ENCODE measurements at regions not wholly inside any gene's neighbourhood (a gene's known extent, or its start where the extent isn't known, plus 50 kb on each side); places are given as distances from the start of the nearest gene placed in this dataset.

DNA sequence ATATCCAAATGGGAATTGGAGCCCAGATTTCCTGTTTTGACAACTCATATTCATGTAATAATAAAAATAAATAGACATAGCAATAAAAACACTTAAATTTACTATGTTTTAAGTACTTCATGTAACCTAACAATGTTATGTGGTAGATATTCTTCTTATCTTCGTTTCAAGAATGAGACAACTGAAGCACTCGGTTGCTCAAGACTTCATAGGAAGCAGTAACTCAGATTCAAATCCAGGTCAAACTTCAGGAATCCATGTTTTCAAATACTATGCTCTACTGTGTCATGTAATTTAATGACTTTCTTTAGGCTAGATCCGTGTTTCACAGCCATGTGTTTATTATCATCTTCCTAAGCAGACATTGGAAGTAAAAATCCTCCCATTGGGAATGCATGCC is 492.2 kb downstream of the CNTN3 start:
- Histone ChIP-seq H3K9me3 (ENCODE audit: control insufficient read depth, low read length) (no peaks in the 10 kb centered on the region), H3K36me3 (ENCODE audit: control insufficient read depth, insufficient read depth, low read length) (no peaks in the 10 kb centered on the region), H3K4me1 (ENCODE audit: control insufficient read depth, insufficient read depth, low read length, poor library complexity, severe bottlenecking) (no peaks in the 10 kb centered on the region), H3K27ac (ENCODE audit: low read depth, low read length, severe bottlenecking) (no peak overlapping the region), H3K4me3 (ENCODE audit: extremely low read depth, insufficient read depth, low read length, poor library complexity, severe bottlenecking) (no peak overlapping the region)
- 85% methylated on average over 3 of the region's 3 CpGs; no CpG with 5 or more reads in 1 of the 2 experiments for WGBS, 2 experiments (ENCODE audit: insufficient coverage in 2 of 2)

DNA sequence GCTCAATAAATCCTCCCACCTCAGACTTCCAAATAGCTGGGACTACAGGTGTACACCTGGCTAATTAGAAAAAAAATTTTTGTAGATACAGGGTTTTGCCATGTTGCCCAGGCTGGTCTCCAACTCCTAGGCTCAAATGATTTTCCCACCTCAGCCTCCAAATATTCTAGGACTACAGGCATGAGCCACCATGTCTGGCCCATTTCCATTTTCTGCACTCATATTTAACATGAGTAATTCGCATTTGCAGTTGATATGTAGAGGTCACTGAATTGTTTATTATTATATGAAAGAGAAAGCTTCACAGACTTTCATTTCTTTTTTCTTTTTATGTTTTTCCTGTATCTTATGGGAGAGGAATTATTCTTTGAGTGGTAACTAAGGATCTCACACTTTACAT is 492.7 kb downstream of the CNTN3 start:
- Histone ChIP-seq H3K4me1 (ENCODE audit: control insufficient read depth, insufficient read depth, low read length, poor library complexity, severe bottlenecking) (no peaks in the 10 kb centered on the region), H3K4me3 (ENCODE audit: extremely low read depth, insufficient read depth, low read length, poor library complexity, severe bottlenecking) (no peak overlapping the region), H3K27ac (ENCODE audit: low read depth, low read length, severe bottlenecking) (no peak overlapping the region), H3K9me3 (ENCODE audit: control insufficient read depth, low read length) (no peaks in the 10 kb centered on the region), H3K36me3 (ENCODE audit: control insufficient read depth, insufficient read depth, low read length) (no peaks in the 10 kb centered on the region)
- WGBS, 2 experiments (ENCODE audit: insufficient coverage in 2 of 2): no CpG with 5 or more reads among the region's 1 CpG

DNA sequence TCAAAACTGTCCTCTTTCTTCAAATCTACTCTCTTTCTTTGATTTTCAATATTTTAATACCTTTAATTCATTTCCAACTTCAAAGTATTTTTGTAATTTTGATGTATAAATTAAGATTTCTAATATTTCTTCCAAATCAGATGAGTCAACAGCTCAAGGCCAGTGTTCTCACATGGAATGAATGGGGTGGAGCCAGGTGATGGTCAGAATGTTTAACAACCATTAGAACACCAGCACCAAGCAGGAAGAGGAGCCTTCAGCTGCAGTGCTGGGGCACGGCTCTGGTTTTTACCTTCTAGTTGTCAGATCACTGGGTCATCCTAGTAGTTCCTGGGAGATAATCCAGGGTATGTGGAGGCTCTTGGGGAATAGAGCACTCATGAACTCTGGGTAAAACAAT is 494.5 kb upstream of the PDZRN3 start:
- Histone ChIP-seq H3K9me3 (ENCODE audit: control insufficient read depth, low read length) (no peaks in the 10 kb centered on the region), H3K36me3 (ENCODE audit: control insufficient read depth, insufficient read depth, low read length) (no peaks in the 10 kb centered on the region)
- WGBS, 2 experiments (ENCODE audit: insufficient coverage in 2 of 2): no CpG with 5 or more reads among the region's 1 CpG

DNA sequence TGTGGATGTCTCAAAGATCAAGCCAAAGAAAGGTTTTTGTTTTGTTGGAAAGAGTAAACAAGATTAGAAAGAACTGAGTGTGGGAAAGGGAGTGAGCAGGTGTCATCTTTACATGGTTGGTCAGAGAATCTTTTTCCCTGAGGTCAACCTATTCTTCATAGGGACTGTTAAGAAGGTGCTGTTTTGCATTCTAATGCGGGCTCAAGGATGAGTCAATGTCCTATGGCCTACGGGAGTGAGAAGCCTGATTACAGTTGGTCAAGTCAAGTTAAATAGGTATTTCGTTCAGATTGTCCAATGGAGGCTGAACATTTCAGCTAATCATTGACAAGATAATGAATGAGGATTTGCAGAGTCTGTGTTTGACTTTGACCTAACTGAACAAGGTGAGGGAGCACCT is 491.2 kb upstream of the PDZRN3 start:
- Histone ChIP-seq H3K9me3 (ENCODE audit: control insufficient read depth, low read length) (no peaks in the 10 kb centered on the region), H3K27ac (ENCODE audit: low read depth, low read length, severe bottlenecking) (no peak overlapping the region), H3K4me3 (ENCODE audit: extremely low read depth, insufficient read depth, low read length, poor library complexity, severe bottlenecking) (no peak overlapping the region), H3K36me3 (ENCODE audit: control insufficient read depth, insufficient read depth, low read length) (no peaks in the 10 kb centered on the region), H3K4me1 (ENCODE audit: control insufficient read depth, insufficient read depth, low read length, poor library complexity, severe bottlenecking) (no peaks in the 10 kb centered on the region)
- WGBS, 2 experiments (ENCODE audit: insufficient coverage in 2 of 2): 76 to 78% methylated on average over 3 of the region's 3 CpGs

More for the DNA sequence above, 494.5 kb upstream of the PDZRN3 start:
- no peak overlapping the region for H3K27ac ChIP-seq (ENCODE audit: low read depth, low read length, severe bottlenecking)
- H3K4me1 ChIP-seq (ENCODE audit: control insufficient read depth, insufficient read depth, low read length, poor library complexity, severe bottlenecking): no peaks in the 10 kb centered on the region
- H3K4me3 ChIP-seq (ENCODE audit: extremely low read depth, insufficient read depth, low read length, poor library complexity, severe bottlenecking): no peak overlapping the region

- WGBS, 2 experiments (ENCODE audit: insufficient coverage in 2 of 2): 83 to 90% methylated on average over 1 to 2 of the region's 2 CpGs
- H3K27ac ChIP-seq (ENCODE audit: low read depth, low read length, severe bottlenecking): no peak overlapping the region
- H3K9me3 ChIP-seq (ENCODE audit: control insufficient read depth, low read length): no peaks in the 10 kb centered on the region
Measured at GRCh38 chr3:74107451-74107850, 482.7 kb upstream of the PDZRN3 start.

GRCh38 chr3:74106925-74107324 is 482.2 kb upstream of the PDZRN3 start:
- Histone ChIP-seq H3K4me1 (ENCODE audit: control insufficient read depth, insufficient read depth, low read length, poor library complexity, severe bottlenecking) (no peaks in the 10 kb centered on the region), H3K27ac (ENCODE audit: low read depth, low read length, severe bottlenecking) (no peak overlapping the region)
- WGBS, 2 experiments (ENCODE audit: insufficient coverage in 2 of 2): 80 to 92% methylated on average over 1 of the region's 2 CpGs

More at GRCh38 chr3:74107451-74107850, 482.7 kb upstream of the PDZRN3 start:
- Histone ChIP-seq H3K36me3 (ENCODE audit: control insufficient read depth, insufficient read depth, low read length) (no peaks in the 10 kb centered on the region), H3K4me3 (ENCODE audit: extremely low read depth, insufficient read depth, low read length, poor library complexity, severe bottlenecking) (no peak overlapping the region), H3K4me1 (ENCODE audit: control insufficient read depth, insufficient read depth, low read length, poor library complexity, severe bottlenecking) (no peaks in the 10 kb centered on the region)

GRCh38 chr3:74091204-74091603 is 466.5 kb upstream of the PDZRN3 start:
- WGBS, 2 experiments (ENCODE audit: insufficient coverage in 2 of 2): 100% methylated on average over 1 of the region's 2 CpGs; no CpG with 5 or more reads in 1 of the 2 experiments
- Histone ChIP-seq H3K4me1 (ENCODE audit: control insufficient read depth, insufficient read depth, low read length, poor library complexity, severe bottlenecking) (no peaks in the 10 kb centered on the region), H3K36me3 (ENCODE audit: control insufficient read depth, insufficient read depth, low read length) (no peaks in the 10 kb centered on the region), H3K9me3 (ENCODE audit: control insufficient read depth, low read length) (no peaks in the 10 kb centered on the region), H3K4me3 (ENCODE audit: extremely low read depth, insufficient read depth, low read length, poor library complexity, severe bottlenecking) (no peak overlapping the region), H3K27ac (ENCODE audit: low read depth, low read length, severe bottlenecking) (no peak overlapping the region)

More at GRCh38 chr3:74106925-74107324, 482.2 kb upstream of the PDZRN3 start:
- H3K9me3 ChIP-seq (ENCODE audit: control insufficient read depth, low read length): no peaks in the 10 kb centered on the region
- H3K4me3 ChIP-seq (ENCODE audit: extremely low read depth, insufficient read depth, low read length, poor library complexity, severe bottlenecking): no peak overlapping the region
- no peaks in the 10 kb centered on the region for H3K36me3 ChIP-seq (ENCODE audit: control insufficient read depth, insufficient read depth, low read length)

DNA sequence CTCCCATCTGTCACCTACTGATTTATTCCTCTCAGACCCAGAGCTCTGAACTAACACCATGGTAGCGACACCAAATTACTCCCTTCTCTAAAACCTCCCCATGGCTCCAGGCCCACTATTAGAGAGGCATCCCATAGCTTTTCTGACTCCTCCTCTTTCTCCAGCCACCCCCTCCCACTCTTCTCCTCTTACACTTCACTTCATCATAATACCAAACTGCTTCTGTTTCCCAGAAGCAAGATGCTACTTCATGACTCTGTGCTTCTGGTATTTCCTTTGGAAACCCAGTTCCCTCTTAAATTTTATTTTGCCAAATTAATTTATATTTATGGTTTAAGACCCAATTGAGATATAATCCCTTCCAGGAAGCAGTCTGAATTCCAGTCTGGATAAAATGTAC is 465.1 kb upstream of the PDZRN3 start:
- Histone ChIP-seq H3K36me3 (ENCODE audit: control insufficient read depth, insufficient read depth, low read length) (no peaks in the 10 kb centered on the region), H3K4me3 (ENCODE audit: extremely low read depth, insufficient read depth, low read length, poor library complexity, severe bottlenecking) (no peak overlapping the region), H3K27ac (ENCODE audit: low read depth, low read length, severe bottlenecking) (no peak overlapping the region), H3K9me3 (ENCODE audit: control insufficient read depth, low read length) (no peaks in the 10 kb centered on the region), H3K4me1 (ENCODE audit: control insufficient read depth, insufficient read depth, low read length, poor library complexity, severe bottlenecking) (no peaks in the 10 kb centered on the region)
- WGBS, 2 experiments (ENCODE audit: insufficient coverage in 2 of 2): 80 to 86% methylated on average over 1 of the region's 1 CpG

- H3K27ac ChIP-seq (ENCODE audit: low read depth, low read length, severe bottlenecking): peak overlapping the region; percentile 36
Measured at GRCh38 chr3:74080056-74080461, 455.3 kb upstream of the PDZRN3 start.

DNA sequence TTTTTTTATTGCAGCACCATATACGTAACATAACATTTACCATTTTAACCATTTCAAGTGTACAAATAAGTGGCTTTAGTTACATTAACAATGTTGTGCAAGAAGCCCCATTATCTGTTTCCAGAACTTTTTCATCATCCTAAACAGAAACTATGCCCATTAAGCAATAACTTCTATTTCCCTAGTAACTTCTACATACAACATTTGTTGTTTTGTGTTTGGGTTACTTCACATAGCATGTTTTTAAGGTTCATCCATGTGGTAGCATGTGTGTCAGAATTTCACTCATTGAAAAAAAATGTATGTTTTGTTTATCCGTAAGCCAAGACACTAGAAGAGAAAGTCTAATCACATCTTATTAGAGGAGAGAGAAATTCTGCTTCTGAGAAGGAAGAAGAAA is 450.5 kb upstream of the PDZRN3 start:
- Histone ChIP-seq H3K36me3 (ENCODE audit: control insufficient read depth, insufficient read depth, low read length) (no peaks in the 10 kb centered on the region), H3K4me1 (ENCODE audit: control insufficient read depth, insufficient read depth, low read length, poor library complexity, severe bottlenecking) (peaks cover 3% of the 10 kb centered on the region), H3K9me3 (ENCODE audit: control insufficient read depth, low read length) (no peaks in the 10 kb centered on the region), H3K27ac (ENCODE audit: low read depth, low read length, severe bottlenecking) (no peak overlapping the region), H3K4me3 (ENCODE audit: extremely low read depth, insufficient read depth, low read length, poor library complexity, severe bottlenecking) (no peak overlapping the region)
- 100% methylated on average over 1 of the region's 2 CpGs; no CpG with 5 or more reads in 1 of the 2 experiments for WGBS, 2 experiments (ENCODE audit: insufficient coverage in 2 of 2)

More at GRCh38 chr3:74080056-74080461, 455.3 kb upstream of the PDZRN3 start:
- no peaks in the 10 kb centered on the region for H3K36me3 ChIP-seq (ENCODE audit: control insufficient read depth, insufficient read depth, low read length)
- WGBS, 2 experiments (ENCODE audit: insufficient coverage in 2 of 2): 83% methylated on average over 2 of the region's 5 CpGs; no CpG with 5 or more reads in 1 of the 2 experiments
- H3K9me3 ChIP-seq (ENCODE audit: control insufficient read depth, low read length): no peaks in the 10 kb centered on the region
- H3K4me3 ChIP-seq (ENCODE audit: extremely low read depth, insufficient read depth, low read length, poor library complexity, severe bottlenecking): no peak overlapping the region
- peaks cover 3% of the 10 kb centered on the region for H3K4me1 ChIP-seq (ENCODE audit: control insufficient read depth, insufficient read depth, low read length, poor library complexity, severe bottlenecking)

- WGBS, 2 experiments (ENCODE audit: insufficient coverage in 2 of 2): 40% methylated on average over 1 of the region's 1 CpG; no CpG with 5 or more reads in 1 of the 2 experiments
- H3K36me3 ChIP-seq (ENCODE audit: control insufficient read depth, insufficient read depth, low read length): no peaks in the 10 kb centered on the region
- no peak overlapping the region for H3K27ac ChIP-seq (ENCODE audit: low read depth, low read length, severe bottlenecking)
- H3K4me3 ChIP-seq (ENCODE audit: extremely low read depth, insufficient read depth, low read length, poor library complexity, severe bottlenecking): no peak overlapping the region
- no peaks in the 10 kb centered on the region for H3K4me1 ChIP-seq (ENCODE audit: control insufficient read depth, insufficient read depth, low read length, poor library complexity, severe bottlenecking)
- no peaks in the 10 kb centered on the region for H3K9me3 ChIP-seq (ENCODE audit: control insufficient read depth, low read length)
Measured at GRCh38 chr3:74074700-74075099, 450.0 kb upstream of the PDZRN3 start.
